GM20000 (cell line): ENCODE measurements at regions not wholly inside any gene's neighbourhood (a gene's known extent, or its start where the extent isn't known, plus 50 kb on each side); places are given as distances from the start of the nearest gene placed in this dataset.

Experiments used
- DNase-seq: peaks from one replicate; pipeline ENCODE4 v3.0.0; 2012; ENCODE audit warnings: low spot score
- TF ChIP-seq, protein P1 (sequence below): IDR thresholded peaks from 2 replicates; pipeline ENCODE4 v1.5.1; 2012; ENCODE audit warnings: mild to moderate bottlenecking, control low read depth; ENCODE audit errors: extremely low read depth, missing control alignments

DNA sequence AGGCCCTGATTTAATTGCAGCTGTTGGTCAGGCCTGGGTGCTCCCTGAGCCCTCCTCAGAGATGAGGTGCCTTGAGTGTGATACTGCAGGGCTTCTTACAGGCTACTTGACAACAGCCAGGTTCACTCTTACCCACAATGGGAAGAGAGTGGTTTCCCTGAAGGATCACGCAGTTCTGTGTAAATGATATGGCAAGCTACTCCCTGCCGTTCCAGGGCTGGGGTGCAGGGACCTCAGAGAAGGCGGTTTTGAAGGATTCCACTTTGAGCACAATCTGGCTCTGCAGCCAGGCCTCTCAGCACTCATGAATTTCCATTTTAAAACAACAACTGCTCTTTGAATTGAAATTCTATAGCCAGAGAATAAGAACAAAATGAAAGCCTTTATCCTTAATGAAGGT lies 92.9 kb downstream of the SLC17A6 start:
- DNase-seq: no peak
- TF ChIP-seq, protein P1, sequence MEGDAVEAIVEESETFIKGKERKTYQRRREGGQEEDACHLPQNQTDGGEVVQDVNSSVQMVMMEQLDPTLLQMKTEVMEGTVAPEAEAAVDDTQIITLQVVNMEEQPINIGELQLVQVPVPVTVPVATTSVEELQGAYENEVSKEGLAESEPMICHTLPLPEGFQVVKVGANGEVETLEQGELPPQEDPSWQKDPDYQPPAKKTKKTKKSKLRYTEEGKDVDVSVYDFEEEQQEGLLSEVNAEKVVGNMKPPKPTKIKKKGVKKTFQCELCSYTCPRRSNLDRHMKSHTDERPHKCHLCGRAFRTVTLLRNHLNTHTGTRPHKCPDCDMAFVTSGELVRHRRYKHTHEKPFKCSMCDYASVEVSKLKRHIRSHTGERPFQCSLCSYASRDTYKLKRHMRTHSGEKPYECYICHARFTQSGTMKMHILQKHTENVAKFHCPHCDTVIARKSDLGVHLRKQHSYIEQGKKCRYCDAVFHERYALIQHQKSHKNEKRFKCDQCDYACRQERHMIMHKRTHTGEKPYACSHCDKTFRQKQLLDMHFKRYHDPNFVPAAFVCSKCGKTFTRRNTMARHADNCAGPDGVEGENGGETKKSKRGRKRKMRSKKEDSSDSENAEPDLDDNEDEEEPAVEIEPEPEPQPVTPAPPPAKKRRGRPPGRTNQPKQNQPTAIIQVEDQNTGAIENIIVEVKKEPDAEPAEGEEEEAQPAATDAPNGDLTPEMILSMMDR: no peak

DNA sequence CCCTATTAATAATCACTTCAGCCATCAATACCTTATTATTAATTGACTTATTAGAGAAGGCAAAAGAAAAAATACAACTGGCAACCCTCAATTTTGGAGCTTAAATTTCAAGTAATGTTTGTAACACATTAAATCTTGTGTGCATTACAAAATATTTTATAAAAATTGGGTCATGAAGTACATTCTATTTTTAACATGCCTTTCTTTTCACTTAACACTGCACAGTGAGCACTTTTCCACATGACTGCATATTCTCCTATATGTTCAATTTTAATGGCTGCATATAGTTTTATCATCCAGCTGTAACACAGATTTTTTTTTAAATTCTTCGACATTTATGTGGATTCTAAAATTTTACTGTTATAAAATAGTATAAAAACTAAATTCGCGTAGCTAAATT lies 92.5 kb downstream of the SLC17A6 start:
- no peak for DNase-seq
- TF ChIP-seq, protein P1: no peak

DNA sequence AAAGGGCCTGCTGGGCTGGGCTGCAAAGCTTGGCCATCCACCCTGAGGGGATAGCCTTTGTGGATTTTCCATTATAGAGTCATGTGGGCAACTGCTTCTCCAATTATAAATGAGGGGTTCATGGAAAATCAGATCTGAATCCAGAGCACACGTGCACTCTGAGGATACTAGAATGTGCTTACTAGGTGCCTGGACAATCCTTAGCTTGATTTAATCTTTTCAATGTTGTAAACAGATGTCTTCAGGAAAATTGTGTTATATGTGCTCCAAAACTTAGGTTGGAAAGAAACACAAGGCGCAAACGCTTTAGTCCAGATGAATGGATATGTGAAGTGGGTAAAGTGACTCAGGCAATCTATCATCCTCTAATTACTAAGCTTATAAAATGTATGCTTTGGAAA lies 92.0 kb downstream of the SLC17A6 start:
- TF ChIP-seq, protein P1: no peak
- DNase-seq: no peak
